ENCODE measurements at regions not wholly inside any gene's neighbourhood (a gene's known extent, or its start where the extent isn't known, plus 50 kb on each side); places are given as distances from the start of the nearest gene placed in this dataset.

DNA sequence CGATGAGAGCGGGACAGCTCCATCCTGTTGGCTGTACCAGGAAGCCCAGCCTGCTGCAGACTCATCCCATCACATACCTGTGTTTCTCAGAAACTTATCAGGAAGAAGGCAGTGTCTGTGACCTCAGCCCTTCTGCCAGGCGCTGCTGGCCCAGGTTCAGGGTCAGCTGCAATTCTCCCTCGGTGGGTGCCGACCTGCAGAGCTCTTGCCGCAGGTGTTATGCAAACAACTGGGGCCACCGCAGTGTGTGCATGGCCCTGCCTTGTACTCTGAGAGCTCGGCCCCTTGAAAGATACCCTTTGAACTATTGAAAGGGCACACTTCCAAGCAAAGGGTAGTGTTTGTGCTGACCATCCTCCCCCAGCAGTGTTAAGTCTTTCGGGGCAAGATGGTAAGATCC lies 322.2 kb upstream of the DIO3 start:
- no peak overlapping the region for H3K4me3 Mint-ChIP-seq
- H3K27me3 Mint-ChIP-seq, result peaks cover 6% of the 10 kb centered on the region
- no peak overlapping the region for H3K27ac Mint-ChIP-seq
- no peaks in the 10 kb centered on the region for H3K36me3 Mint-ChIP-seq (ENCODE audit: low read depth)
- no peaks in the 10 kb centered on the region for H3K4me1 Mint-ChIP-seq (ENCODE audit: low read depth)
- H3K9me3 Mint-ChIP-seq, result no peaks in the 10 kb centered on the region

DNA sequence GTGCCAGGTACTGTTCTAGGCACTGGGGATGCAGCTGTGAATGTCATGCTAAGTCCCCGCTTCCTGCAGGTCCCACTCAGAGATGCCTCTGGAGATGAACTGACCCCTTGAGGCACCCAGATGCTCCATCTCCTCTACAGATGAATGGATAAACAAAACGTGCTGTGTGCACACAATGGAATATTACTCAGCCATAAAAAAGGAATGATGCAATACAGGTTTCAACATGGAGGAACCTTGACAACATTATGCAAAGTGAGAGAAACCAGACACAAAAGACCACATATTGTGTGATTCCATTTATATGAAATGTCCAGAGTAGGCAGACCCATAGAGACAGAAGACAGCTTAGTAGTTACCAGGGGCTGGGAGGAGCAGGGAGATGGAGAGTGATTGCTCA lies 320.1 kb upstream of the DIO3 start:
- no peaks in the 10 kb centered on the region for H3K36me3 Mint-ChIP-seq (ENCODE audit: low read depth)
- peaks cover 6% of the 10 kb centered on the region for H3K27me3 Mint-ChIP-seq
- no peak overlapping the region for H3K4me3 Mint-ChIP-seq
- H3K4me1 Mint-ChIP-seq (ENCODE audit: low read depth), result no peaks in the 10 kb centered on the region
- no peaks in the 10 kb centered on the region for H3K9me3 Mint-ChIP-seq
- no peak overlapping the region for H3K27ac Mint-ChIP-seq

DNA sequence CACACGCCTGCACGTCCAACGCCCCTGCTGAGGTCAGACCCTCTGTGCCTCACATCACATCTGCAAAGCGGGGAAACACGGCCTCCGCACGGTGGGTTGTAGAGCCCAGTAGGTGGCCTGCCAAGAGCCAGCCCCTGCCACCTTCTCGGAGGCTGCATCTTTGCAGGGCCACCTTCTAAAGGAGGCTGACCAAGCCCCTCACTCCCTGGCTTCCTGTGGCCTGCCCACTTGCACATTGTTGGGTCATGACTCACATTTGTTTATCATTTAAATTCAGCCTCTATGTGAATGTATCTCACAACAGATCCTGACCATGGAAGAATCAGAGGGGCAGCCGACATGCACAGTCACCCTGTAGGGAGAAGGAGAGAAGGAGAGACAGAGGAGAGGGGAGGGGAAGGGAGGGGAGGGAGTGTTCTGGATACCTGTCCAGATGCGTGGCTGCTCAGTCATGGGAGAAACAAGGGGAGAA lies 319.5 kb upstream of the DIO3 start:
- H3K36me3 Mint-ChIP-seq (ENCODE audit: low read depth), result no peaks in the 10 kb centered on the region
- peaks cover 6% of the 10 kb centered on the region for H3K27me3 Mint-ChIP-seq
- no peak overlapping the region for H3K27ac Mint-ChIP-seq
- no peak overlapping the region for H3K4me3 Mint-ChIP-seq
- H3K4me1 Mint-ChIP-seq (ENCODE audit: low read depth), result no peaks in the 10 kb centered on the region
- no peaks in the 10 kb centered on the region for H3K9me3 Mint-ChIP-seq

DNA sequence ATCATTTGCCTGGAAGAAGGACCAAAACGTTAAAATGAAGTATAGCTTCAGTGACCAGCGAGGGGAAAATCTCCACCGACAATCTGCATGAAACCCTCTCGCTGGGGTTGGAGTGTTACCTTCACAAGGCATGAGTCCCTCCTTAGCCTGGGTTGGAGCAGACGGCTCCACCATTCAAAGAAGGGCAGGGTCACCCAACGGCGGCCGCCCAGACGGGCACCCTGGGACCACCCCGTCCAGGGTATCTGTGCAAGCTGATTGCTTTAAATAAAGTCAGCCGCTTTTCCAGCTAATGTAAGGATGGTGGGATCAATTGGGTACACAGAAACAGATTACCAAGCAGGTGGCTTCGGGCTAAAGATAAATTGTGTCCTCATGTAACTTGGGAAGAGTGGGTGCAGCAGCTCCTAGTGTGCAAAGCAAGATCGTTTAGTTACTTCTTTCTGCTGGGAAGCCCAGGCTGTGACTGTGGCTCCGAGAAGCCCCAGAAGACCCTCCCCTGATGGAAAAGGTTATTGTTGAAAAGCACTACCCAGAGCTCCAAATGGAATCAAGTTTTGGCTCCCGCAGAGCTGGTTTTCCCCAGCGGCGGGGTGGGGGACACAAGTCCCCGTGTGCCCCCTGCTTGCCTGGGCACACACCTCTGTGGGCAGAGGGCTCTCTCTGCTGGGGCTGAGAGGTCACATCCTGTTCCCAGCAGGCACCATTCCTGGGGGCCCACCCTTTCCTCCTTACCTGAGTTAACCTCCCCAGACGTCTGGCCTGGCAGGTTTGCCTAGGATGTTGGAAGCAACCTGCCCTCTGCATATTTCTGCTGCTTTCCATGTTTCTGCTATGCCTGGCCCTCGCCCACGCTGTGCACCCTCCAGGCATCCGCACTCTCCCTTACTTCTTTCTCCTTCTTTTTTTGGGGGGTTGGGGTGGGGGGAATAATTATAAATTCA lies 318.6 kb upstream of the DIO3 start:
- no peaks in the 10 kb centered on the region for H3K9me3 Mint-ChIP-seq
- no peak overlapping the region for H3K4me3 Mint-ChIP-seq
- no peaks in the 10 kb centered on the region for H3K36me3 Mint-ChIP-seq (ENCODE audit: low read depth)
- H3K4me1 Mint-ChIP-seq (ENCODE audit: low read depth), result no peaks in the 10 kb centered on the region
- H3K27me3 Mint-ChIP-seq, result peaks cover 6% of the 10 kb centered on the region
- no peak overlapping the region for H3K27ac Mint-ChIP-seq

DNA sequence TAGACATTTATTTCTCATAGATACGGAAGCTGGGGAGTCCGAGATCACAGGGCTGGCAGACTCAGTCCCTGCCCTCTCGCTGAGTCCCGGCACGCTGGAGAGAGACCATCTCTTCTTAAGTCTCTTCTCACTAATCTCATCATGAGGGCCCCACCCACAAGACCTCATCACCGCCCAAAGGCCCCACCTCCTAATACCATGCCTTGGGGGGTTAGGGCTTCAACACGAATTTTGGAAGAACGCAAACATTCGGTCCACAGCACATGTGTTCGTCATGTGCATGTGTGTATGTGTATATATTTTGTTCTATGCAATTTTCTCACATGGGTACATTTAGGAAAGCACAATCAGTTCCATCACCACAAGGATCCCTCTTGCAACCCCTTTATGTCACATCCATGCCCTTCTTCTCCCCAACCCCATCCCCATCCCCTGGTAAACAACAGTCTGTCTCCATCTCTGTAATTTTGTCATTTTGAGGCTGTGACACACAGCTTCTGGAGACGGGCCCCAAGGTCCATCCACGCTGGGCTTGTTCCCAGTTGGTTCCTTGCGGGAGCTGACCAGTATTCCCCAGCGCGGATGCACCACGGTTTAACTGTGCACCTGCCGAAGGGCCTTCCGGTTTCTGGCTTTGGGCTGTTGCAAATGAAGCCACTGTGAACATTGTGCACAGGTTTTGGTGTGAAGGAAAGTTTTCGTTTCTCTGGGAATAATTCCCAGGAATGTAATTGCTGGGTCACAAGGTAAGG lies 317.5 kb upstream of the DIO3 start:
- Mint-ChIP-seq H3K4me1 (ENCODE audit: low read depth) (no peaks in the 10 kb centered on the region), H3K27ac (no peak overlapping the region), H3K4me3 (no peak overlapping the region), H3K9me3 (no peaks in the 10 kb centered on the region), H3K27me3 (peaks cover 6% of the 10 kb centered on the region), H3K36me3 (ENCODE audit: low read depth) (no peaks in the 10 kb centered on the region)

DNA sequence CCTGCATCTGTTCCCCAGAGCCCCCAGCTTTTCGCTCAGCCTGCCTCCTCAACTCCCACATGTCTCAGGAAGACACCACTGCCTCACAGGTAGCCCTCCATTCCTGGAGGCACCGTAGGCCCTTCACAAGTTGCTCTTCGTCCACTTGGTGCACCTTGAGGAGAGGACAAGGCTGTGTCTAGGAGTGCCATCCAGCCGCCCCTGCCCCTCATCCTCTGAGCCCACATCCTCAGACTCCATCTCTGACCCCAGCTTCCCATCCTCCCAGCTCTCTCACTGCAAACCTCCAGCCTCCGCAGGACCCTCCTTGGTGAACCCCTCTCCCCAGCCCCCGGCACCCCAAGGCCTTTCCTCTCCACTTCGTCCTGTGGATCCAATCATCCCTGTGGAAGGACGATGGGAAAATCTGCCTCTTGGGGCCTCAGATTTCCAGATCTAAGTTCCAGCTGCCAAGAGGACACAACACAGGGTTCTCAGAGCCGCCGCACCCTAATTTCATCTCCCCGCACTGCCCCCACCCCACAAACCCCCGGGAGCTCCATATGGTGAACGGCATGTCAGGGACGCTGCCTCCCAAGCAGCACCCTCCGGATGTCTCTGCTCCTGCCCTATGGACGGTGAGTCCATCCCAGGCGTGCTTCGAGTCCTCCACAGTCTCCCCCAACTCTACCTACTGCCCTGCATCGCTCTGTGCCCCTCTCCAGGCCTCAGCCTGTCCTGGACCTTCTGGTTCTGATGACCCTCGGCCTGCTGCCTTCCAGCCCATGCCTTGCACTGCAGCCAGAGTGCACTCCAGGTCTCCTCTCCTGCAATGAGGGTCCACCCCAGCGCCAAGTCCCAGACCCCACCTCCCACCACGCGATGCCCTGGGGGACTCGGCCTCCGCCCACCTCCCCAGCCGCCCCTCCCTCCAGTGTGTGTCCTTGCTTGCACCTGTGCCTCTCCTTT lies 314.1 kb upstream of the DIO3 start:
- Mint-ChIP-seq H3K9me3 (no peaks in the 10 kb centered on the region), H3K27me3 (no peaks in the 10 kb centered on the region), H3K4me1 (ENCODE audit: low read depth) (no peaks in the 10 kb centered on the region), H3K27ac (no peak overlapping the region), H3K4me3 (no peak overlapping the region), H3K36me3 (ENCODE audit: low read depth) (no peaks in the 10 kb centered on the region)

DNA sequence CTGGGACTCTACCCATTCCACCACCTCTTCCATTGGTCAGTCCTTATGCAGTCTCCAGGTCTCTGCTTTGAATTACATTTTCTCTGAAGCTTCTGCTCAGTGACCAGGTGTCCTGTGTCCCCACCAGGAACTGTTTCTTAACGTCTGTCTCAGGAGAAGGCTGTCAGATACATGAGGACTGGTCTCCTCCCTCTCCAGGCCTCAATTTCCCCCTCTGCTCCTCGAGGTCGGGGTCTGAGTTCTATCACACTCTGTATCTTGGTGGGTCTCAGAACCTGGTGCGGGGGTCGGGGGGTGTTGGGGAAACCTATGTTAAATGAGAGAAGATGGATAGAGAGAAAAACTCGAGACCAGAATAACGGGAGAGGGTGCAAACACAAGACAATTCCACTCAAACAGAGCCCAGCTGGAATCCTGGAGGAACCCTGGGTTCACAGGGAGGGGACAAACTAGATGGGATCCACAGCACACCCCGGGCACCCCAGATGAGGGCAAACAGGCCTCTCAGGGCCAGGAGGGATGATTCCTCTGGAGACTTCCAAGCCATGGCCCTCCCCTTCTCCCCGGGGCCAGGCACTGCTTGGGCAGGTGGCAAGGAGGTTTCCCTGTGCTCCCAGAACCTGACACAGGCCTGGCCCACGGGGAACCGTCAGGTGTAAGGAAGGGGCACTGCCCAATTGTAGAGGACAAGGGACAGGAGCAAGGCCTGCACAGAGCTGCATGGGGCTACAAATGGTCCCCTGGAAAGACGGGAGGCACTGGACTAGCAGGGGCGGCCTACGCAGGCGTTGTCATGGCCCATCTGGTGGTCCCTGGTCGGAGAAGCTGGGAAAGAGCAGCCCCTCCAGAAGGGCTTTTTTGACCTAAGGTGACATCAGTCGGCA lies 313.2 kb upstream of the DIO3 start:
- H3K27me3 Mint-ChIP-seq, result no peaks in the 10 kb centered on the region
- H3K36me3 Mint-ChIP-seq (ENCODE audit: low read depth), result no peaks in the 10 kb centered on the region

DNA sequence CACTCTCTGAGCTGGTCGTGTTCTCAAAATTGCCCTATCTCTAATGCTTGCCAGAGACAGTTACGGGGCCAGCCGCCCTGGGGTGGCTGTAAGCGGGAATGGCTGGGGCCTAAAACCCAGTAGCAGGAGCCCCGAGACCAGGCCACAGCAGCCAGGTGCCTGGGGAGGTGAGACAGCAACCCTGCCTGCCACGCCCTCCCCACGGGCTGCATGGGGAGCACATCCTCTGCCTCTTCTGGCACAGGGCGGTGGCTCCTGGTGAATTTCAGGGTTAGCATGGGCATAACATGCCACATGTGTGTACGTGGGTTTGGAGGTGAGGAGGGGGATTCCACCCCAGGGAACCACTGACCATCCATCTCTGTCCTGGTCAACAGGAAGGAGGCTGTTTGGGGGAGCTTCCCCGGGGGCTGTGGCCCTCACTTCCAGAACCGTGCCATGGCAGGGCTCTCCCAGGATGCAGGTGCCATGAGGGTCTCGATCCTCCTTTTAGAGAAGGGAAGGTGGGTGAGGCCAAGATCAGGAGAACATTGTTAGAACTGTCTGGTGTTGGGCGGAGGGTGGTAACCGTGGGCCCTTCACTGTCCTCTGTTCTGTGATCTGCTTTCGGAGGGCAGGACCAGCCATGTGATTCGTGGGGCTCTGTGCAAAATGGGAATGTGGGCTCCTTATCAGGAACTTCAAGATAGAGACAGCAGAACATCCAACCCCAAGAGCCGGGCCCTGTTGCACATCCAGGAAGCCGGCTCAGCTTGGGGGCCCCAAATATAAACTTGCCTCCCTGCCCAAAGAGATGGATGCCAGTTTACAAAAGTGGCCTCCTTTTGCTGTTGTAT lies 312.2 kb upstream of the DIO3 start:
- H3K4me1 Mint-ChIP-seq (ENCODE audit: low read depth), result no peaks in the 10 kb centered on the region
- no peaks in the 10 kb centered on the region for H3K9me3 Mint-ChIP-seq
- H3K4me3 Mint-ChIP-seq, result no peak overlapping the region
- no peaks in the 10 kb centered on the region for H3K27me3 Mint-ChIP-seq
- H3K36me3 Mint-ChIP-seq (ENCODE audit: low read depth), result no peaks in the 10 kb centered on the region
- H3K27ac Mint-ChIP-seq, result no peak overlapping the region

More for the DNA sequence above, 313.2 kb upstream of the DIO3 start:
- Mint-ChIP-seq H3K4me3 (no peak overlapping the region), H3K27ac (no peak overlapping the region), H3K4me1 (ENCODE audit: low read depth) (no peaks in the 10 kb centered on the region), H3K9me3 (no peaks in the 10 kb centered on the region)

DNA sequence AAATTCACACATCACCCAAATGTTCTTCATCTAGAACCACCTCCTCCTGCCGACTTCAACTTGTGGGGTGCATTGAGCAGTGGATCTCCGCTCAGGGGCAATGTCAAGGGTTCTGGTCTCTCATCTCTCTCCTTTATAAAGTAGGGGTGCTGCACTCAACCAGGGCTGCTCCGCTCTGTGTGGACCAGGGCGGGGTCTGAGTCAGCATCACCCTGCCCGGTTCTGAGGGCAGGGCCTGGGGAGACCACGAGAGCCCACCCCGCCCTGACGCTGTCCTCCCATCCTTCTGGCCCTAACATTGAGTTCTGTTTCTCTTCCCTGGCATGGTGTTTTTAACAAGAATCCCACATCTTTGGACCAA lies 311.6 kb upstream of the DIO3 start:
- no peaks in the 10 kb centered on the region for H3K27me3 Mint-ChIP-seq
- no peak overlapping the region for H3K4me3 Mint-ChIP-seq
- H3K36me3 Mint-ChIP-seq (ENCODE audit: low read depth), result no peaks in the 10 kb centered on the region
- H3K27ac Mint-ChIP-seq, result no peak overlapping the region
- H3K4me1 Mint-ChIP-seq (ENCODE audit: low read depth), result no peaks in the 10 kb centered on the region
- no peaks in the 10 kb centered on the region for H3K9me3 Mint-ChIP-seq

DNA sequence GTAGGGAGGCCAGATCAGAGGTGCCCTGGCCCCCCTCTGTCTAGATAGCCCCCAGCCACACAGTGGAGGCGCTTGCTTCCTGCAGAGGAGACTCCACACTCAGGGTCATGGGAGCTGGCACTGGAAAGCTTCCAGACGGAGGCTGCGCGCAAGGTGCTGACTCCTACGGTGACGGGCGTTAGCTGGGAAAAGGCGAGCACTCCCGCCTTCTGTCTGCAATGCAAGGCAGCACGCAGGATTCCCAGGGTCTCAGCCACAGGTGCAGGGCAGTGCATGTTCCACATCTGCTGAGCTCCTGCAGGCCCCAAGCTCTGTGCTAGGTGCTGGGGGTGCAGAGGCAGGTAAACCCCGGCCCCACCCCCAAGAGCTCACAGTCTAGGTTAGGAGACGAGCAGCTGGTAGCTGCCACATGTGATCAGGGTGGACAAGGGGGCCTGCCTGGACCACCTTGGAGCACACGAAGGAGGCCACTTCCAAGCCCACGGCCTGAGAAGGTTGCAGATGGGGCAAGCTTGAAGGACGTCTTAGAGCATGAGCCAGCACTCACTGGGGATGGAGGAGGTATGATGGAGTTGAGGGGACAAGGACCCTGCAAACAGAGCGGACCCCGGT lies 310.9 kb upstream of the DIO3 start:
- Mint-ChIP-seq H3K9me3 (no peaks in the 10 kb centered on the region), H3K4me1 (ENCODE audit: low read depth) (no peaks in the 10 kb centered on the region), H3K36me3 (ENCODE audit: low read depth) (no peaks in the 10 kb centered on the region), H3K4me3 (no peak overlapping the region), H3K27me3 (no peaks in the 10 kb centered on the region), H3K27ac (no peak overlapping the region)

DNA sequence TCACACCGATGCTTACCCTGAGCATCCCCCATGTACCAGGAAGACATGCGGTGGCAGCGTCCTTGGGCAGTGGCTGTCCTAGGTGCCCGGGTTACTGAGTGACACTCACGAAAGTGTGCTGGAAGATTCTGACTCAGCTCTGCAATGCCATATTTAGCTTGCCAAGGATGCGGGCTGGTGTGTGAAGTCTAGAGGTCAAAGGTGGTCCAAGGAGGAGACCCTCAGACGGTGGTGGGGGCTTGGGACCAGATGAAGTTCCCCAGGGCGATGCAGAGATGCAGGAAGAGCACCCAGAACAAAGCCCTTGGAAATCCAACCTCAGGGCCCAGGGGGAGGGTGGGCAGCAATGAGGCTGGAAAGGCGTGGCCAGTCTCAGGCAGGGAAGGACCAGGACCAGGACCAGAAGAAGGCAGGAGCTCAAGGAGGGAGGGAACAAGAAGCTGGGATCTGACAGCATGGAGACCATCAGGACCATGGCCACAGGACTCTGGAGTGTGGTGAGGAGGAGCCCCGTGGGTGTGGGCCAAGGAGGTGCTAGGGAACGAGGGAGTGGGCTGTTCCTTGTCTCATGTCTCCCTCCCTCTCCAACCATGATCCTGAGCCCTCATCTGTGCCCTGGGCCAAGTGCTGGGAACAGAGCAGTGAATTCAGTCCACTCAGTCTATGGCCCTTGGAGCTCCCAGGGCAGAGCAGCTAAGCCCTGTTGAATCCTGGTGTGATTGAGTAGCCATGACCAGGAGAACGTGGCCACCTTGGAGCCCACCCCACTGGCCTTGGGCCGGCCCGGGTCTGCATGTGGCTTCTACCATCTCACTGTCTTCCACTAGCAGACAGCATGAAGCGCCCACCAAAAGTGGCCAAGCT lies 310.1 kb upstream of the DIO3 start:
- H3K27me3 Mint-ChIP-seq, result no peaks in the 10 kb centered on the region

DNA sequence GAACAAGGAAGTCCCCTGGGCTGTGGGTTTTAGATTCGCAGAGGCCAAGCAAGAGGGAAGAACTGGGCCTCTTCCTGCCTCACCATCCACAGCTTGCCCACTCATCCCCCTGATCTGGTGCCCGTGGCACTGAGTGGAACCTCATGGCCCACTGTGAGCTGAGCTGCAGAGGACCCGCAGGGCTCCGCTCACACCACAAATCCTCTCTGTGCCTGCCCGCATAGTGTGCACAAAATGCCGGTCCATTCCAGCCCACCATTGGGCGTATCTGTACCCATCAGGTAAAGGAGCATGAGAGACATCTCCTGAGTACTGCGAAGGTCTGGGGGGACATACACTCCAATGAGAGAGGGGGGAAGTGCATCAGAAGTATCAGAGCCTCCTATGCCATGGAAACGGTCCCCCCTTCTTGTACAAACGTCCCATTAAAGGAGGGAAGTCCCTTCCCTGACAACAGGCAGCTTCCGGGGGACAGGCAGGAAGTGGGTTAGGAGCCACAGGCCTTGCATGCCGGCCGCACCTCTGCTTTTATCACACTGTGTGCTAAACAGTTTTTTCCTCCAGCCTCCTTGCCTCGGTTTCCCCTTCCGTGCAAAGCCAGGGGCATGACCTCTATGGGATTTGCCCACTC lies 309.4 kb upstream of the DIO3 start:
- Mint-ChIP-seq H3K9me3 (no peaks in the 10 kb centered on the region), H3K4me1 (ENCODE audit: low read depth) (no peaks in the 10 kb centered on the region), H3K36me3 (ENCODE audit: low read depth) (no peaks in the 10 kb centered on the region), H3K4me3 (no peak overlapping the region), H3K27ac (no peak overlapping the region), H3K27me3 (no peaks in the 10 kb centered on the region)

More for the DNA sequence above, 310.1 kb upstream of the DIO3 start:
- Mint-ChIP-seq H3K36me3 (ENCODE audit: low read depth) (no peaks in the 10 kb centered on the region), H3K4me1 (ENCODE audit: low read depth) (no peaks in the 10 kb centered on the region), H3K27ac (no peak overlapping the region), H3K9me3 (no peaks in the 10 kb centered on the region), H3K4me3 (no peak overlapping the region)

Data from stimulated activated naive CD8-positive, alpha-beta T cell treated with anti-CD3 and anti-CD28 coated beads, Interleukin-15, Interleukin-2, amounts not matched to agents 100 ng/mL and 50 ng/mL, for 24 hours (primary cell).